HepG2 (cell line): ENCODE measurements at regions not wholly inside any gene's neighbourhood (a gene's known extent, or its start where the extent isn't known, plus 50 kb on each side); places are given as distances from the start of the nearest gene placed in this dataset.

ENCODE experiments used
- ATF3 ChIP-seq: sonication (generic); formaldehyde crosslinking; IDR thresholded peaks from 2 replicates; pipeline ENCODE4 v1.4.0; 2020; ENCODE audit warnings: missing genetic modification reagents
- CTCF ChIP-seq: sonication (generic); formaldehyde crosslinking; IDR thresholded peaks from 2 replicates; pipeline ENCODE4 v1.5.0; 2020; ENCODE audit warnings: mild to moderate bottlenecking, missing genetic modification reagents, moderate library complexity
- JUND ChIP-seq: sonication (generic); formaldehyde crosslinking; IDR thresholded peaks from 2 replicates; pipeline ENCODE4 v1.8.0; 2022; ENCODE audit warnings: mild to moderate bottlenecking, missing genetic modification reagents
- KLF16 ChIP-seq, 2 experiments: sonication (generic) in 1 of 2; formaldehyde crosslinking in 1 of 2; IDR thresholded peaks; 2 replicates each; pipeline versions ENCODE4 v1.6.1 to v1.8.0; 2016 to 2023; ENCODE audit warnings: missing genetic modification reagents in 2 of 2, missing compliant biosample characterization in 1 of 2
- RFX3 ChIP-seq: IDR thresholded peaks from 2 replicates; pipeline ENCODE4 v1.6.1; 2016; ENCODE audit warnings: missing biosample characterization, missing genetic modification reagents
- SRF ChIP-seq: IDR thresholded peaks from 2 replicates; pipeline ENCODE4 v1.6.1; 2011; ENCODE audit warnings: mild to moderate bottlenecking, low read depth, low read length, moderate library complexity
- ZEB1 ChIP-seq: IDR thresholded peaks from 2 replicates; pipeline ENCODE4 v1.6.1; 2012; ENCODE audit warnings: mild to moderate bottlenecking, low read depth, inconsistent platforms; ENCODE audit not compliant: insufficient replicate concordance
- ZNF143 ChIP-seq: sonication (generic); formaldehyde crosslinking; IDR thresholded peaks from 2 replicates; pipeline ENCODE4 v1.4.0; 2020; ENCODE audit warnings: missing genetic modification reagents
- ZNF383 ChIP-seq: sonication (generic); formaldehyde crosslinking; IDR thresholded peaks from 2 replicates; pipeline ENCODE4 v1.4.0; 2020; ENCODE audit warnings: missing genetic modification reagents, mild to moderate bottlenecking, borderline replicate concordance
- ZNF512B ChIP-seq: sonication (generic); formaldehyde crosslinking; IDR thresholded peaks from 2 replicates; pipeline ENCODE4 v1.5.1; 2020; ENCODE audit warnings: missing genetic modification reagents, mild to moderate bottlenecking, borderline replicate concordance
- ZNF678 ChIP-seq: sonication (generic); formaldehyde crosslinking; IDR thresholded peaks from 2 replicates; pipeline ENCODE4 v1.4.0; 2020; ENCODE audit warnings: mild to moderate bottlenecking, missing genetic modification reagents

- TF ChIP-seq ZNF512B (CRISPR knock-in tag) (no peak), ZNF143 (no peak), SRF (no peak), RFX3 (CRISPR knock-in tag) (no peak), JUND (CRISPR knock-in tag) (no peak), CTCF (no peak), ZNF678 (no peak), KLF16 (CRISPR knock-in tag; IDR thresholded peaks at IDR 0.05) (no peak), ZNF383 (CRISPR knock-in tag) (no peak), ZEB1 (no peak), ATF3 (CRISPR knock-in tag) (no peak)
These were observed 284.3 kb upstream of the MDGA2 start for GRCh38 chr14:47959740-47960139.
